NCI-H1417 treated with DMSO at 0.1 percent for 48 hours (cell line): ENCODE measurements at regions not wholly inside any gene's neighbourhood (a gene's known extent, or its start where the extent isn't known, plus 50 kb on each side); places are given as distances from the start of the nearest gene placed in this dataset.

ENCODE experiments used
- DNase-seq: peaks from one replicate; lab custom pipeline; 2025; lab: John Stamatoyannopoulos, UW

GRCh38 chr4:124807421-124807820 is 94.9 kb upstream of the ANKRD50 start:
- DNase-seq = no peak

DNA sequence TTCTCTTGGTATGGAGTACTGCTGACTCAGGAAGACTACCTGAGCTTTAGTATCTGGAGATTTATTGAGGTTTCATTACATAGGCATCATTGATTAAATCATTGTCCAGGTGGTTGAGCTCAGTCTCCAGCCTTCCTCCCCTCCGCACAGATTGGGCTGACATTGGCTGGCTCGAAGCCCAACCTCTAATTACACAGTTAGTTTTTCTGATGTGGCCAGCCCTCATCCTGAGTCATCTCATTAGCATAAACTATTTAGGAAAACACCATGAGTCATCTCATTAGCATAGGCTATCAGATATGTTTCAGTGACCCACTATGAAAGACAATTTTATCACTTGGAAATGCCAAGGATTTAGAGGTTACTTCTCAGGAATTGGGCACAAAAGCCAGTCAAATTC is 93.9 kb upstream of the ANKRD50 start:
- DNase-seq = no peak

GRCh38 chr4:124804584-124804983 is 92.1 kb upstream of the ANKRD50 start:
- DNase-seq = no peak

DNA sequence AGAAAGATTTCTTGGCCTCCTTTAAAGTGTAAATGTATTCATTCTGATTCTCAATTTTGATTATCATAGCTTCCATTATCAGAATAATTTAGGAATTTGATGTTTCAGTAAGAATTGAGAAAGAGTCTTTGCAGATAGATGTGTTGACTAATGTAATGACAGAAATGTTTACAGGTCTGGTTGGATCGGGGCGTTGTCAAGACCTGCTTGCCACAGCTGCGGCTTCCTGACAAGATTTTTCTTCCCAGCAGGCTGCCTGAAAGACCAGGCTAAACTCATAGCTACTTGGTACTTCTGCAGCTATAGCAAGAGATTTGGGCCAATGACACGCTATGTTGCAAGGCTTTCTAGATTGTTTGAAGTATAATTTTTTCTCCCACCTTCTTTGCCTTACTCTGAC is 91.5 kb upstream of the ANKRD50 start:
- no peak for DNase-seq

- DNase-seq = no peak
Measured at GRCh38 chr4:124803641-124804040, 91.1 kb upstream of the ANKRD50 start.

- no peak for DNase-seq
Measured at GRCh38 chr4:124803026-124803425, 90.5 kb upstream of the ANKRD50 start.

DNA sequence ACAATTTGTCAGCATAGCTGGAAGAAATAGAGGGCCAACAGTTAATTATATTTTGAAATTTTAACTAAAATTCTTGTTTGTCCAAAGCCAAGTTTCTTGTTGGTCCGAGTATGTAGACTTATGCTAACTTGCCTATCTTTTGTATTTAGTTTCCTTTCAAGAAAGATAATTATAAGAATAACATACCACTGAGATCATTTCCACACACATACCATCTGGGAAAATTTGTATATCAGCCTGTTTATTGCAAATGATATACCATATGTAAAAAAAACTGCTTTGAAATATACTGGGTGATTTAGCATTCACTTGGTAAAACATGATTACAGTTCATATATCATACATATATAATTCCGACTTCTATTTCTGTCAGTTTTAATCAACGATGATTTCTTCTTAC is 84.7 kb upstream of the ANKRD50 start:
- DNase-seq = no peak

- peak; percentile 64 for DNase-seq
Measured at GRCh38 chr4:124790471-124790870, 77.9 kb upstream of the ANKRD50 start.

- DNase-seq = no peak
Measured at GRCh38 chr4:124786634-124787033, 74.1 kb upstream of the ANKRD50 start.

GRCh38 chr4:124785645-124786044 is 73.1 kb upstream of the ANKRD50 start:
- DNase-seq = no peak

- no peak for DNase-seq
Measured at GRCh38 chr4:124783847-124784246, 71.3 kb upstream of the ANKRD50 start.

GRCh38 chr4:124777007-124777406 is 64.5 kb upstream of the ANKRD50 start:
- no peak for DNase-seq

DNA sequence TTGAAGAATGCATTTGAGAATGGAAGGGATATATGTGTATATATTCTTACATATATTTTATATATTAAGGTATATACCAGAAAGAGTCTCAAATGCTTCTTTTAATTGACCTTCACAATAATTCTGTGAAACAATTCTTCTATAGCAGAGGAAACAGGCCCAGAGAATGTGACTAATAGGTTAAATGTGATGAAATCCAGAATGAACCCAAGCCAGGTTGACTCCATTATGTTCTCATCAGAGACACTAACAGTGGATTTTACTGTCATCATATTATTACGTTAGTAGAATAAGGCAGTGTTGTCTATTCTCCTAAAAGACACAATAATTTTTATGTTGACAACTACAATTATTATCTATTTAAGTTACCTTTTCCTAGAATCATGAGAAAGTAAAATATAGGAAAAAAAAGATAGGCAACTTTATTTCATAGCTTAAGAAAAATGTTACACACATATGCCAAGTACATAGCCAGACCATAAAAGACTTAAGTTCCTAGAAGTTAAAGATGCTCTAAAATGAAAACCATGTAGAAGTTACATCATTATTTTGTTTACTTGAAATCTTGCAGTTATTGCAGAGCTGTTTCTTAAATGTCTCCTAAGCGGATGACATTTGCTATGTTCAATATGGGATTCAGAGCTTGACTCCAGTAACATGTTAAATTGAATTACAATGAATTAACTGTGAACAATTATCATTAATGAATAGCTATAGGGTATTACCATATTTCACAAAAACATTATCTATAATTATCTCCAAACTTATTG is 56.2 kb upstream of the ANKRD50 start:
- no peak for DNase-seq

DNA sequence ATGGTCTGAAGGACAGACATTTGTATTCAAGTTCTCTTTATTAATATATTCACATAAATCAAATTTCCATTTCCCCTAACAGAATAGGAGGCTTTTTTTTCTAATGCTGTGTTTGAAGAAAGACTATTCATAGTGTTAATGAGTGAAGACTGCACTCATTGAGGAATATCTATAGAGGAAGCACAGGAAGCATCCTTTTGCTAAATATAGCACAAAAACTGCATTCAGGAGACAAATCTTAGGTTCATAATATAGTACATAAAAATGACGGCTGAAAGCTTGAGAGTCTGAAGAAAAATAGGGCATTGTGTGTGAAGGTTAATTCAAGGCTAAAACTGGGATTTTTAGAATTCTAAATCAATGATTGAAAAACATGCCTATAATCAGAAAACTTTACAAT is 50.4 kb upstream of the ANKRD50 start:
- DNase-seq = no peak
